ENCODE measurements at regions not wholly inside any gene's neighbourhood (a gene's known extent, or its start where the extent isn't known, plus 50 kb on each side); places are given as distances from the start of the nearest gene placed in this dataset.

GRCh38 chr13:85031771-85032170 lies 767.4 kb downstream of the SLITRK6 start:
- H3K9me3 ChIP-seq: peaks cover 13% of the 10 kb centered on the region
- no peak for TF ChIP-seq CTCF (IDR thresholded peaks at IDR 0.05)
- H3K4me3 ChIP-seq: no peak overlapping the region
- no peak overlapping the region for H3K27ac ChIP-seq
- no peaks in the 10 kb centered on the region for H3K4me1 ChIP-seq
- DNase-seq (no peak), ATAC-seq (no peak)
- H3K27me3 ChIP-seq (ENCODE audit: low read depth): no peaks in the 10 kb centered on the region
- no peaks in the 10 kb centered on the region for H3K36me3 ChIP-seq
- intact Hi-C loops (cut with DNase I): no loop called here

GRCh38 chr13:85028035-85028434 lies 771.2 kb downstream of the SLITRK6 start:
- H3K27me3 ChIP-seq (ENCODE audit: low read depth): no peaks in the 10 kb centered on the region
- no peaks in the 10 kb centered on the region for H3K4me1 ChIP-seq
- no peak for TF ChIP-seq CTCF (IDR thresholded peaks at IDR 0.05)
- no peak overlapping the region for H3K4me3 ChIP-seq
- H3K27ac ChIP-seq: no peak overlapping the region
- intact Hi-C loops (cut with DNase I): no loop called here
- DNase-seq (no peak), ATAC-seq (no peak)
- H3K9me3 ChIP-seq: peaks cover 19% of the 10 kb centered on the region
- H3K36me3 ChIP-seq: no peaks in the 10 kb centered on the region

- DNase-seq (no peak), ATAC-seq (no peak)
- H3K36me3 ChIP-seq: no peaks in the 10 kb centered on the region
- H3K27ac ChIP-seq: no peak overlapping the region
- H3K9me3 ChIP-seq: peaks cover 2% of the 10 kb centered on the region
- intact Hi-C loops (cut with DNase I): no loop called here
- no peak overlapping the region for H3K4me3 ChIP-seq
- H3K4me1 ChIP-seq: no peaks in the 10 kb centered on the region
- no peak for TF ChIP-seq CTCF (IDR thresholded peaks at IDR 0.05)
- H3K27me3 ChIP-seq (ENCODE audit: low read depth): no peaks in the 10 kb centered on the region
Observed at GRCh38 chr13:85019121-85019520, 780.1 kb downstream of the SLITRK6 start.

GRCh38 chr13:85013006-85013405 lies 786.2 kb downstream of the SLITRK6 start:
- Histone ChIP-seq H3K4me3 (no peak overlapping the region), H3K27ac (no peak overlapping the region), H3K9me3 (no peaks in the 10 kb centered on the region), H3K27me3 (ENCODE audit: low read depth) (no peaks in the 10 kb centered on the region), H3K36me3 (no peaks in the 10 kb centered on the region), H3K4me1 (no peaks in the 10 kb centered on the region)
- intact Hi-C loops (cut with DNase I): no loop called here
- no peak for TF ChIP-seq CTCF (IDR thresholded peaks at IDR 0.05)
- ATAC-seq: no peak
- no peak for DNase-seq

GRCh38 chr13:85009447-85009846 lies 789.8 kb downstream of the SLITRK6 start:
- no peaks in the 10 kb centered on the region for H3K27me3 ChIP-seq (ENCODE audit: low read depth)
- no peak for TF ChIP-seq CTCF (IDR thresholded peaks at IDR 0.05)
- no peak overlapping the region for H3K27ac ChIP-seq
- no peak overlapping the region for H3K4me3 ChIP-seq
- no peaks in the 10 kb centered on the region for H3K9me3 ChIP-seq
- ATAC-seq (no peak), DNase-seq (no peak)
- no peaks in the 10 kb centered on the region for H3K4me1 ChIP-seq
- H3K36me3 ChIP-seq: no peaks in the 10 kb centered on the region
- intact Hi-C loops (cut with DNase I): no loop called here

- intact Hi-C loops (cut with DNase I): no loop called here
- Histone ChIP-seq H3K4me3 (no peak overlapping the region), H3K4me1 (no peaks in the 10 kb centered on the region), H3K27me3 (ENCODE audit: low read depth) (no peaks in the 10 kb centered on the region), H3K9me3 (no peaks in the 10 kb centered on the region), H3K27ac (no peak overlapping the region), H3K36me3 (no peaks in the 10 kb centered on the region)
- ATAC-seq (no peak), DNase-seq (no peak)
- no peak for TF ChIP-seq CTCF (IDR thresholded peaks at IDR 0.05)
Observed at GRCh38 chr13:84999252-84999651, 800.0 kb downstream of the SLITRK6 start.
